ENCODE measurements at regions not wholly inside any gene's neighbourhood (a gene's known extent, or its start where the extent isn't known, plus 50 kb on each side); places are given as distances from the start of the nearest gene placed in this dataset.

DNA sequence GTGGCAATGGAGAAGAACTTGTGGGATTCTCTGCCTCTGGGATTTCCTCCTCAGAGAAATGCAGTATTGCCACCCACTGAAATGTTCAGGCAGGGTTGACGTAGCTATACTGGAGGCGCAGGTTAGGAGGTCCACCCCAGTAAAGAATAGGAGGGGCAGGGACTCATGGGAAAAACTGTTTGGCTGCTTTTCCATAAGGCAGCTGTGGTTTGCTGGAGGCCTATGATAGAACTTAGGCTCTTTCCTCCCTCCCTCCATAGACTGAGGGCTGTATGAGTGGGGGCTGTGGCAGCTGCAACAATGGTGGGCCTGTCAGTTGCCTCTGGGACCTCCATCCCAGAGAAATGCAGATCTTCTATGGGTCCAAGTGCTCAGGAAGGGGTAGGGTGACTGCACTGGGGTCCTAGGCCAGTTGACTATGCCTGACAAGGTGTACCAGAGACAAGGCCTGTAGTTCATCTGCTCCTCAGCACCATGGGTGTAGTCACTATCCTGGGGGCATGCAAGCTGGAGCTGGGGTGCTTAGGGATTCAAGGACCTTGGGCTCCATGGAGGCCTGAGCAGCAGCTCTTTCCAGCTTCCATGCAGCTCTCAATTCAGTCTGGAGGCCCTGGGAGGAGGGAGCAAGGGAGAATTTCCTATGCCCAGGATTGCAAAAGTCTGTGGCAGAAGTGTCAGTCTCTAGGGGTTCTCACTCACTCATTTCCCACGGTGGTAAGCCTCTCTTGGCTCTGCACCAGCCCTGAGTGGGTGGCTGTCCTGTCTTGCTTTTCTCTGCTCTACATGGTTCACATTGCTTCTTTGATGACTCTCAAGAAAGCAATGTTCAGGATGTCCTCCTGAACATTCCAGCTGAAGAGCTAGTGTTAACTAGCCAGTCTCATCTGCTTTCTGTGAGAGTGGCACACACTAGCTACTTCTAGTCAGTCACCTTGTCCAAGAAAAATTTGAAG, 353.0 kb downstream of the IDS start:
- no peak for DNase-seq

DNA sequence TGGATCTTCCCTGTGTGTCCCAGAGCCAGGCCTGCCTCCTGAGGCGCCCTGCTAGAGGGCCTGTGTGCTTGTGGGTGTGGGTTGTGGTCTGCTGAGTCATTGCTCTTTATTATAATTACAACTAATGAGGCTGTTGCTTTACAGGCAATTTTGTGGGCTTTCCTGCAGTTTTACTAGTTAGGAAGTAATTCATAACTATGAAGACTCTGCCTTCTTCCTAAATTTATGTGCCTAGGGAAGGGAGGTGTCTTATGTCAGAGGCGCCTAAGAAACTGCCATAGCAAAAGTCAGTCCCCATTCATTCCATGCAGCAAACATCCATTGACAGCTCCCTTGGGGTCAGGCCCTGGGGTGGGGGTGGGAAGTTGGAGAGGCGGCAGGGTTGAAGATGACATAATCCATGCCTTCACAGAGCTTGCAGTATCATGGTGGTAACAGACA, 359.2 kb downstream of the IDS start:
- no peak for DNase-seq

DNA sequence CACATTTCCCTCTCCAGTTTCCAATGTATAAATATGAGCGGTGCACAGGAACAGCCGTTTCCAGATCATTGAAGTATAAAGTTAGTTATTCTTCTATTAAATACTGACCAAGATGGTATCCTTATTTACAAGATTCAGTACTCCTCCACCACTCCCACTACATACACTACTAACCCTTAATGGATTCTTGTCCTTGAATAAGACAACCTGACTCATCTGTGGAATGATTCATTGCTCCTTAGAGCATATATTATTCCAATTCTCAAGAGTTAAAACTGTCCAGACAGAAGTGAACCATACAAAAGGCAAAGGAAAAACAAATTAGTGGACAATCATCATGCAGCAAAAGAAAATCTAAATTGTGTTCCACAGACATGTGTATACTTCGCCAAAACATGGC, 373.3 kb downstream of the IDS start:
- no peak for DNase-seq

DNA sequence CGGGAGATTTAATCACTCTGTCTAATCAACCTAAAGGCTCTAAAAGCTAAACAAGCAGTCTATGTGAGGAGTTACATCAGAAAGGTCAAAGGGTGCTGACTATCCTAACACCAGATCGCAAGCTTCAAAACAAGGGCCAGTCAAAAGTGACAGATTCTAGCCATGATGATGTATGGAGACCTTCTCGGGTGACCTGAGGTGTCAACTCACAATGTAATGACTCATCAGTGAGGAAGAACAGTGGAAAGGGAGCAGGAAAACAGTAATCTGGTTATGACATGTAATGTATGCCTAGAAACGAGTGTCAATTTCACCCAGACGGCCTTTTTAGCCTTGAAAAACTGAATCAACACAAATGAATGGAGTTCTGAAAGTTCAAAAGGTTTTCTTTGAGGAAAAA, 375.3 kb downstream of the IDS start:
- DNase-seq: no peak

DNA sequence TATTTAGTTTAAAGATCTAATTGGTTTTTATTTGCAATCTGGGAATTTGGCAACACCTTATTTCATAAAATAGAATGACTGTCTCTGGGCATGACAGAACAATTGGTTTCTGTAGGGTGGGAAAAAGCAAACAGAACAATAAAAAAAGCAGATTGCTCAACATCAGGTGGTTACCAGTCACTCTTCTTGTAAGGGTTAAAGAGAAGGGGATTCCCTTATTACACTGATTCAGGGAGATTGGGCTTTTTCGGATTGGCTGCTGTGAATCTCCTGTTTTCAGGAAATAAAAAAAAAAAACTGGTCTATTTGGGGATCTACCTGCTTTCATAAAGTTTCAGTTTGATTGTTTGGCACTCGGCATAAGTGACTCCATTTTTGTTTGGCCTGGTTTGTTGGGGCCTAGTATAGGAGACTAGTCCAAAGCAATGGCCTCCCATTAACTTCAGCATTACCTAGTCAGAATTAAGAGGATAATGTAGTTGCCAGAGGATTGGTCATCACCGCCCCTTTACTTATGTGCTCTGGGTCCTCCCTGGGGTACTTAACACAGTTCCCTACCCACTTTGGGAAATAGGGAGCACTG, 380.5 kb downstream of the IDS start:
- DNase-seq: no peak

DNA sequence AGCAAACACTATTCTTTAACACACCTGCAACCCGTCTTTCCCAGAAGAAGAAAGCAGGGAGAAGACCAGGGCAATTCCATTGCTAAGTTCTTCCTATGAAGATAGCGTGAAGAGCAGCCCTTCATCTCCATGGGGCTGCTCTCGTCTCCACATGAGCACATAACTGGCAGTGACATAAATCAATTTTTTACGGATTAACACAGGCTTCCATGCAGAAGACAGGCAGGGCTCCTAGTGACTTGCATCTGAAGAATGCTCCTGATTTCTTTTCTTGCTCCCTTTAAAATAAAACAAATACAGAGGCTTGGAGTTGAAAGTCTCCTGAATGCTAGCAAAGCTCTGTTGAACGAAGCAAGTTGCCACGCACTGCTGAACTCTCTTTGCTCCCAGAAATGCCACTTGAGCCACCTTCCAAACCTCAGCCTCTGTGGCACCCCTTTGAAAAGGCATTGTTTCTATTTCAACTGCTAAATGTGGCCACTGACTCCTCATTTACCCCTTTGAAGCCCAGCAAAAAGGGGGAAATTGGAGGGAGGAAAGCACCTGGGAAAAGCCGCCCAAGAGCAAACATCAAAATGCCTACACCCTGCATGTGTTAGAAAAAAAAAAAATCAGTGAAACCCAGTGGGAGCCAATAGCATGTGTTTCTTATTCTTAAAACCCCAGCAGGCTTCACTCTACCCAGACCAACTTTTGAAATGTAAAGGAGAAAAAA, 383.7 kb downstream of the IDS start:
- no peak for DNase-seq

DNA sequence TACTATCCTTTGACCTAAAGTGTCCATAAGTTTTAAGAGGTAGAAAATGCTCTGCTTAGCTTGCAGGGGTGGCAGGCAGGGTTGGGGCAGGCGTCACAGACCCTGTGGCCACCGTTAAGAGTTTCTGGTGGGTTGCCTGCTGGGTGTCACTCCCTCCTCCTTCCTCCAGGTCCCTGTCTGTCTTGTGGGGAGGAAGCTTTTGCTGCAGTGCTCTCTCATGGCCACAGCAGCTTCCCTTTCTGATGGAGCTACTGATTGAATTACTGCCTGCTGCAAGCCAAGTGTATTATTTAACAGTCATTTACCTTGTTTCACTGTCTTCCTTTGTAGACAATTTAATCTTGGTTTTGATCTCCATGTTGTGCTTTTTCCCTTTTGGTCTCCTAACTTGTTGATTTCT, 384.6 kb downstream of the IDS start:
- no peak for DNase-seq

DNA sequence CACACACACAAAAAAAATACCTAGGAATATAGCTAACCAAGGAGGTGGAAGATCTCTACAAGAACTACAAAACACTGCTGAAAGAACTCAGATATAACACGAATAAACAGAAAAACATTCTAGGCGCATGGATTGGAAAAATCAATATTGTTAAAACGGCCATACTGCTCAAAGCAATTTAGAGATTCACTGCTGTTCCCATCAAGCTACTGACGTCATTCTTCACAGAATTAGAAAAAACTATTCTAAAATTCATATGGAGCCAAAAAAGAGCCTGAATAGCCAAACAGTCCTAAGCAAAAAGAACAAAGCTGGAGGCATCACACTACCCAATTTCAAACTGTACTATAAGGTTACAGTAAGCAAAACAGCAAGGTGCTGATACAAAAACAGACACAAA, 390.2 kb downstream of the IDS start:
- no peak for DNase-seq

DNA sequence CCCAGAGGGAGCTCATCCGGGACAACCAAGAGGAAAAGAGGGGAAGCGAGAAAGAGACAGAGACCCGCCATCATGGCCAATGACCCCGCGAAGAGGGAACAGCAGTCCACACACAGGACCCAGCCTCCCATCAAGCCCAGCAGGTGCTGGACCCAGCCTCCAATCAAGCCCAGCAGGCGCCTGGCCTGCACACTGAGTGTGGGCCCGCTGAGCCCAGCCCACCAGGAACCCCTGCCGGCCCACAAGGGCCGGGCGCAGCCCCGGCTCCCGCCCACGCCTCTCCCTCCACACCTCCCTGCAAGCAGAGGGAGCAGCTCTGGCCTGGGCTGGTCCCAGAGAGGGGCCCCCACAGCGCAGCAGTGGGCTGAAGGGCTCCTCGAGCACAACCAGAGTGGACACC, 391.1 kb downstream of the IDS start:
- no peak for DNase-seq

DNA sequence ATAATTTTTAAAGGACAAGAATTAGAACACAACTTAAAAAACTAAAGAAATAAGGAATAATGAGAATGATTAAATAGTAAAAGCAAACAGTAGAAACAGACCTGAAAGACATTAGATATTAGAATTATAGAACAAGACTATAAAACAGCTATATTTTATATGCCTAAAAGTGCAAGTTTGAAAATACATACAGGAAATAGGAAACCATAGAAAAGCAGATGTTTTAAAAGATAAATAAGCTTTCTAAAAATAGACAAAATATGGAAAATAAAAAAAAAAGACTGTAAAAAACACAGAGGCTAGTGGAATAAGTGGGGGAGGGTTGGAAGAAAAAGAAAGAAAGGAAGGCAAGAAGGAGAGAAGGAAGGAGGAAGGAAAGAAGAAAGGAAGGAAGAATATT, 407.3 kb downstream of the IDS start:
- DNase-seq: no peak

DNA sequence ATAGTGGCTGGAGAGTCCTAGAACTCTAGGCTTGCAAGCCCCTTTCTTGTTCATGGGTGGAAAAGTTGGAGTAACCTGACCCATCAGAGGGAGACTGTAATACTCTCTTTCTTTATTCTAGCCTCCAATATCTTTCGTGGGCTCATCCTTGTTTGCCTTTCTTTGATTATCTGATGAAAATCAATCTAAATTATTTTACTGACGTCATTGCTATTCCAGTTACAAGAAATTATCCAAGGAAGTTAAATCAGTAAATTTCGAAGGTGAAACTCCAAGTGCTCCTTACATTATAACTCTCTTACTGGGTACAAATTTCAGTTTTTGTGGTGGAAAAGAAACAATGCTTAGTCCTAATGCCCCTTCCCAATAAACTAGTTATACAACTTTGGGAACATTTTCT, 412.9 kb downstream of the IDS start:
- DNase-seq: no peak

DNA sequence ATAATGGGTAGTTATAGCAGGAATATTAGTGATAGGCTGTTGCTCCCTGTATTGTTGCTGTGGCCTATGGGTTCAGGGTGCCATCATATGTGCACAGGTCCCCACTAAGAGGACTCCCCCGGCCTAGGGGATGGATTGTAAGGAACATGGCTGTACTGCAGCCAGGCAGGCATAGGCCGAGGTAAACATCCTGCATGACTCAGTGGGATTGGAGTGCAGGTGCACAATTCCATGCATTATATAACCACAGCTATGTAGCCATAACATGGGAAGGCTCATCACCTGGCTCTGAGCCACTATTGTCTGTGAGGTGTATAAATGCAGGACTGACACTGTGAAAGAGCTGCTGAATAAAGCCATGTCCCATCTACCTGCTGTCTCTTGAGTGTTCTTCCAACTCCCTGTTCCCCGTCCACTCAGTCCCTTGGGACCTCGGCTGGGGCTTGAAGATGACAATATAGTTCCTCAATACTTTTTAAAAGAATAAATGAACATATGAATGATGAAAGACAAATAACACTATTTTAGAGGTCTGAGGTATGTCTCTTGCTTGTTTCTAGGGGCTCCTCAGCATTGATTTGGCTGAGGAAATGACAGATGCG, 425.2 kb downstream of the IDS start:
- DNase-seq: no peak

DNA sequence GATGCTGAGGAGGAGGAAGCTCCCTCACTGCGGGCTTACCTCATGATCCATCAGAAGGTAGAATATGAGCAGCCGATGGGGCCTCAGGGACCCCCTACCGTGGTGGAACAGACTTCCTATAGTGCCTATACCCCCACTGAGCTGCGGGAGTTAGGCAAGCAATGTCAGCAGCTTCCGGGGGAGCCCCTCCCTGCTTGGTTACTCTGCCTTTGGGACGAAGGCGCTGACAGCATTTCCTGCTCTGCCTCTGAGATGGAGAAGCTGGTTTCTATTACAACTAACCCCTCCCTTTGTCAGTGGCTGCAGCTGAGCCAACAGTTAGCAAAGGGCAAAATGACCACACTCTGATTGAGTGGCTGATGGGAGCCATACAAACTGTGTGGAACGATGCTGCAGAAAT, 430.7 kb downstream of the IDS start:
- no peak for DNase-seq

DNA sequence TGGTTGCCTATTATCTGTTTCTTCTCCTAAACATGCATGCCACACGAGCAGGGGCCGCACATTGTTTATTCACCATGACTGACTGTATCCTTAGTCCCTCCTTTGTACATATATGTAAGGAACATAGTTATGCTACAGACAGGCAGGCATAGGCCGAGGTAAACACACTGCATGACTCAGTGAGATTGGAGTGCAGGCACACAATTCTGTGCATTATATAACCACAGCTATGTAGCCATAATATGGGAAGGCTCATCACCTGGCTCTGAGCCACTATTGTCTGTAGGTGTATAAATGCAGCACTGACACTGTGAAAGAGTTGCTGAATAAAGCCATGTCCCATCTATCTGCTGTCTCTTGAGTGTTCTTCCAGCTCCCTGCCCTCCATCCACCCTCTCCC, 431.6 kb downstream of the IDS start:
- no peak for DNase-seq

DNA sequence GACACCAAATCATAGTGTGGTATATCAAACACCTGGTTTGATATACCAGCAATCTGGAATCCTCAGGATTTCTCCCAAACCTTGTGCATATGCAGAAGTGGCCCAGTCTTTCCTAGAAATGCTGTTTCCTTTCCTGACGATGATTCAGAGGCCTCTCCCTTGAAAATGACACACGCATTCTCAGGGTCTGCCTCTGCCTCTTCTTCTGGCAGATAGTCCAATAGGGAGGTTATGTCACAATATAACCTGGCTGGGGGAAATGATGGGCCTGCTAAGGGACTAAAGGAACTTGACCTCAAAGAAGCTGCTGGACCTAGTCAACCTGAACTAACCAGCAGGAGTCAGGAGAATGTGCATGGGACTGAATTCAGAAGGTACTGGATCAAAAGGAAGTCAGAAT, 435.2 kb downstream of the IDS start:
- no peak for DNase-seq

DNA sequence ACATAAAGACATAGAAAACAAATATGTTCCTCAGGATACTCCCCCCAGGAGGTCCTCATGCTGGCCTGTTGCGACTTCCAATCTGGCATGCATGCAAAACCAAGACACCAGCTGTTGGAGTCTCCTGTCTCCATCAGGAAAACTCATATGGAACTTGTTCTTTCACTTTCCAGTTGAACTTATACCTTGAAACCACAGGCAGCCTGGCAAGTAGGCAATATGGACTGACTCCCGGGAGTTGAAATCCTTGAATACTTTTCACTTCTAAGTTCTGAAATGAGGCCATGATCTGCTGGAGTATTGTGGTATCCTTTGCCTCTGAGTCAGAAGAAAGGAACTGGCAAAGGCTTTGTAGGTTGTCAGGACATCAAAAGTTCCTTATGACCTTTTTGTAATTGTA, 444.2 kb downstream of the IDS start:
- DNase-seq: no peak
